ENCODE measurements at regions not wholly inside any gene's neighbourhood (a gene's known extent, or its start where the extent isn't known, plus 50 kb on each side); places are given as distances from the start of the nearest gene placed in this dataset.

GRCh38 chr6:153790876-153791473 lies 248.1 kb upstream of the OPRM1 start:
- H3K27ac ChIP-seq: no peak overlapping the region
- TF ChIP-seq, protein P1, sequence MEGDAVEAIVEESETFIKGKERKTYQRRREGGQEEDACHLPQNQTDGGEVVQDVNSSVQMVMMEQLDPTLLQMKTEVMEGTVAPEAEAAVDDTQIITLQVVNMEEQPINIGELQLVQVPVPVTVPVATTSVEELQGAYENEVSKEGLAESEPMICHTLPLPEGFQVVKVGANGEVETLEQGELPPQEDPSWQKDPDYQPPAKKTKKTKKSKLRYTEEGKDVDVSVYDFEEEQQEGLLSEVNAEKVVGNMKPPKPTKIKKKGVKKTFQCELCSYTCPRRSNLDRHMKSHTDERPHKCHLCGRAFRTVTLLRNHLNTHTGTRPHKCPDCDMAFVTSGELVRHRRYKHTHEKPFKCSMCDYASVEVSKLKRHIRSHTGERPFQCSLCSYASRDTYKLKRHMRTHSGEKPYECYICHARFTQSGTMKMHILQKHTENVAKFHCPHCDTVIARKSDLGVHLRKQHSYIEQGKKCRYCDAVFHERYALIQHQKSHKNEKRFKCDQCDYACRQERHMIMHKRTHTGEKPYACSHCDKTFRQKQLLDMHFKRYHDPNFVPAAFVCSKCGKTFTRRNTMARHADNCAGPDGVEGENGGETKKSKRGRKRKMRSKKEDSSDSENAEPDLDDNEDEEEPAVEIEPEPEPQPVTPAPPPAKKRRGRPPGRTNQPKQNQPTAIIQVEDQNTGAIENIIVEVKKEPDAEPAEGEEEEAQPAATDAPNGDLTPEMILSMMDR (conservative IDR thresholded peaks at IDR 0.05): peak; percentile 41
- no peak for TF ChIP-seq ZFX (IDR thresholded peaks at IDR 0.05)

DNA sequence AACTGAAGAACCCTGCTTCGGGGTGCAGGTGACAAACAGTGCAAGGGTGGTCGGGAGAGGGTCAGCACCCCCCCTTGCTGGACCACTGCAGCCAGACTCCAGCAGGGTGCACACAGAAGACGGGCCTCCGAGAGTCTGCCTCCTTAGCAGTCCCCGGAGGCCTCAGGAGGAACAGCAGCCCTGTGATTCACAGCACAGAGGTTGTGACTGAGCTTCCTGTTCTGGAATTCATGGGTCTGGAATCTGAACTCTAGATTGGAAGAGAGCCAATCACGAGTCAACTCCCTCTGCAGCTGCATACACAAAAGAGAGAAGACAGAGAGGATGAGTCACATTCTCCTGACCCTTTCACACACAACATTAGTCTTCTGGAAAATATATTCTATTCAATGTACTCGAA lies 249.0 kb upstream of the OPRM1 start:
- H3K27ac ChIP-seq: no peak overlapping the region
- no peak for TF ChIP-seq ZFX (IDR thresholded peaks at IDR 0.05)
- TF ChIP-seq, protein P1 (conservative IDR thresholded peaks at IDR 0.05): no peak

GRCh38 chr6:153787341-153787606 lies 251.8 kb upstream of the OPRM1 start:
- no peak overlapping the region for H3K27ac ChIP-seq

DNA sequence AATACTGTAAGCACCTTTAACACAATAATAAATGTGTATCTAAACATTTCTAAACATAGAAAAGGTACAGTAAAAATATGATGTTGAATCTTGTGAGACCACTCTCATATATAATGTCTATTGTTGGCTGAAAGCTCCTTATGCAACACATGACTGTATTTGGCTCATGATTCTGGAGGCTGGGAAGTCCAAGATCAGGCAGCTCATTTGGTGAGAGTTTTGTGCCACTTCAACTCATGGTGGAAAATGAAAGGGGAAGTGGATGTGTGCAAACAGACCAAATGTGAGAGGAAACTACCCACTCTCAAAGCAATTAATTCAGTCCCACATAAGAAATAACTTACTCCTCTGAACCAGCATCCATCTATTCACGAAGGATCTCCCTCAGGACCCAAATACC lies 257.7 kb upstream of the OPRM1 start:
- no peak overlapping the region for H3K27ac ChIP-seq
- TF ChIP-seq, protein P1 (conservative IDR thresholded peaks at IDR 0.05): no peak
- no peak for TF ChIP-seq ZFX (IDR thresholded peaks at IDR 0.05)

More at GRCh38 chr6:153787341-153787606, 251.8 kb upstream of the OPRM1 start:
- TF ChIP-seq, protein P1 (conservative IDR thresholded peaks at IDR 0.05): no peak
- TF ChIP-seq ZFX (IDR thresholded peaks at IDR 0.05): no peak

GRCh38 chr6:153780011-153780410 lies 259.0 kb upstream of the OPRM1 start:
- TF ChIP-seq, protein P1 (conservative IDR thresholded peaks at IDR 0.05): no peak
- no peak for TF ChIP-seq ZFX (IDR thresholded peaks at IDR 0.05)
- no peak overlapping the region for H3K27ac ChIP-seq

DNA sequence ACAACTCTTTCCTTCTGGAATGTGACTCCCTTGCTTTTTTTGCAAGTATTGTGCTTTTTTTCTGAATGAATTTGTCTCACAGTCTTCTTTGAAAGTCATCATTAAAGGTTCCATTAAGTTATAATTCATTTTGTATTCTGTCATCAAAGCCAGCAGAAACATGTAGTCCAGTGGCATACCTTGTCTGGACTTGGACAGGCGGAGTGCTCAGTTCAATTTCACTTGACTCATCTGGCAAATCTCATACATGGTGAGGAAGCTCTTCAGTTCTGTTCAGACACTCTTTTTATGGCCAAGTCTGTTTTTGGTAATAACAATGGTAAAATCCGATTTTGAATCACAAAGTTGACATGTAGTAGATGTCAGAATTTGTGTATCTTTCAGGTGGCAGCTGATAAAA lies 260.8 kb upstream of the OPRM1 start:
- H3K27ac ChIP-seq: no peak overlapping the region
- TF ChIP-seq, protein P1 (conservative IDR thresholded peaks at IDR 0.05): no peak
- TF ChIP-seq ZFX (IDR thresholded peaks at IDR 0.05): no peak

DNA sequence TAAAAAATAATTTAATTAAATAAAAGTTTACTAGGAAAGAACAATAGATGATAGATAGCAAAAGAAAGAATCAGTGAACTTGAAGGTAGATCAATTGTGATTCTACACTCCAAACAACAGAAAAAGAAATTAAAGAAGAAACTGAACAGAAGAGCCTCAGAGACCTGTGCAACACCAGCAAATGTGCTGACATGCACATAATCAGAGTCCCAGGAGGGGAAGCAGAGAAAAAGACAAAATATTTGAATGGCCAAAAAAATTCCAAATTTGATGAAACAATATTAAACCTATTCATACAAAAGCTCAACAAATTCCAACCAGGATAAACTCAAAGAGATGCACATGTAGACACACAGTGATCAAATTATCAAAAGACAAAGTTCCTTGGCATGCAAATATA lies 267.5 kb upstream of the OPRM1 start:
- no peak for TF ChIP-seq ZFX (IDR thresholded peaks at IDR 0.05)
- TF ChIP-seq, protein P1 (conservative IDR thresholded peaks at IDR 0.05): no peak
- H3K27ac ChIP-seq: no peak overlapping the region
